Germinal center (tissue), 1 donor: ENCODE measurements at regions not wholly inside any gene's neighbourhood (a gene's known extent, or its start where the extent isn't known, plus 50 kb on each side); places are given as distances from the start of the nearest gene placed in this dataset.

Source experiments
- DNase-seq: peaks from one replicate; pipeline ENCODE4 v3.0.0; 2012; ENCODE audit warnings: mixed read lengths, low spot score

GRCh38 chr1:216855810-216856209, 132.6 kb upstream of the ESRRG start:
- no peak for DNase-seq

- no peak for DNase-seq
Observed at GRCh38 chr1:216854836-216855484, 131.7 kb upstream of the ESRRG start.

- no peak for DNase-seq
Observed at GRCh38 chr1:216851073-216851472, 127.8 kb upstream of the ESRRG start.

GRCh38 chr1:216849146-216849545, 125.9 kb upstream of the ESRRG start:
- no peak for DNase-seq

GRCh38 chr1:216847397-216848036, 124.3 kb upstream of the ESRRG start:
- DNase-seq, result no peak

GRCh38 chr1:216846339-216846738, 123.1 kb upstream of the ESRRG start:
- no peak for DNase-seq

- DNase-seq, result no peak
Observed at GRCh38 chr1:216843409-216843808, 120.2 kb upstream of the ESRRG start.

GRCh38 chr1:216841165-216841564, 117.9 kb upstream of the ESRRG start:
- DNase-seq, result no peak

- no peak for DNase-seq
Observed at GRCh38 chr1:216836316-216836715, 113.1 kb upstream of the ESRRG start.

- DNase-seq, result no peak
Observed at GRCh38 chr1:216833509-216833908, 110.3 kb upstream of the ESRRG start.

GRCh38 chr1:216832192-216832591, 109.0 kb upstream of the ESRRG start:
- no peak for DNase-seq

- no peak for DNase-seq
Observed at GRCh38 chr1:216830424-216831210, 107.4 kb upstream of the ESRRG start.

GRCh38 chr1:216827251-216827650, 104.0 kb upstream of the ESRRG start:
- no peak for DNase-seq

GRCh38 chr1:216826646-216827045, 103.4 kb upstream of the ESRRG start:
- no peak for DNase-seq

GRCh38 chr1:216826214-216826613, 103.0 kb upstream of the ESRRG start:
- DNase-seq, result no peak

- DNase-seq, result no peak
Observed at GRCh38 chr1:216825557-216825956, 102.3 kb upstream of the ESRRG start.

- no peak for DNase-seq
Observed at GRCh38 chr1:216824511-216824910, 101.3 kb upstream of the ESRRG start.

GRCh38 chr1:216823731-216824130, 100.5 kb upstream of the ESRRG start:
- DNase-seq, result no peak

- no peak for DNase-seq
Observed at GRCh38 chr1:216822480-216822879, 99.3 kb upstream of the ESRRG start.

GRCh38 chr1:216820345-216820744, 97.1 kb upstream of the ESRRG start:
- DNase-seq, result no peak

- no peak for DNase-seq
Observed at GRCh38 chr1:216818284-216818683, 95.1 kb upstream of the ESRRG start.

- no peak for DNase-seq
Observed at GRCh38 chr1:216815260-216816131, 92.3 kb upstream of the ESRRG start.
